Left renal cortex interstitium (tissue), 4 donors: ENCODE measurements at regions not wholly inside any gene's neighbourhood (a gene's known extent, or its start where the extent isn't known, plus 50 kb on each side); places are given as distances from the start of the nearest gene placed in this dataset.
"Not testable (repeated sequence)": the region's sequence is repeated elsewhere in the genome, so short reads cannot be mapped to it uniquely, and the experiment has no call there.

Experiments used
- DNase-seq, 4 donors: peaks; one replicate each; pipeline ENCODE4 v3.0.0-alpha.2; 2013; ENCODE audit warnings: low read depth in 4 of 4, low spot score in 2 of 4, missing footprints in 1 of 4

DNA sequence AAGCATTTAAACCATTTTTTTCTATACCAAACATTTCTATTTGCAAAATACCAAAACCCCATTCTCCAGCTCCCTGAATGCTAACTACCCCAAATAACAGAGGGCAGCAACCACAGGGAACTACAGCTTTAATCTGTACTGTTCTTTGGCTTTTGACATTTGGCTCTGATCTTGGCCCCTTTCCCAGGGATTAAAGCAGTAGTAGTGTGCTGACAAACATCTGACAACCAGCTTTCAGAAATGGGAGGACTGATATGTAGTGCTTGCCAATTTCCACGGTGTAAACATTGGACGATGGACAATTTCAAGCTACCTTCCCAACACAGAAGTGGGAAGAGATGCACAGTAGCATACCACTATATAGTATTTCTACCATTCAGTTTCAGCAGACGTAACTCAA, 88.4 kb upstream of the TEAD1 start:
- DNase-seq: no peak

DNA sequence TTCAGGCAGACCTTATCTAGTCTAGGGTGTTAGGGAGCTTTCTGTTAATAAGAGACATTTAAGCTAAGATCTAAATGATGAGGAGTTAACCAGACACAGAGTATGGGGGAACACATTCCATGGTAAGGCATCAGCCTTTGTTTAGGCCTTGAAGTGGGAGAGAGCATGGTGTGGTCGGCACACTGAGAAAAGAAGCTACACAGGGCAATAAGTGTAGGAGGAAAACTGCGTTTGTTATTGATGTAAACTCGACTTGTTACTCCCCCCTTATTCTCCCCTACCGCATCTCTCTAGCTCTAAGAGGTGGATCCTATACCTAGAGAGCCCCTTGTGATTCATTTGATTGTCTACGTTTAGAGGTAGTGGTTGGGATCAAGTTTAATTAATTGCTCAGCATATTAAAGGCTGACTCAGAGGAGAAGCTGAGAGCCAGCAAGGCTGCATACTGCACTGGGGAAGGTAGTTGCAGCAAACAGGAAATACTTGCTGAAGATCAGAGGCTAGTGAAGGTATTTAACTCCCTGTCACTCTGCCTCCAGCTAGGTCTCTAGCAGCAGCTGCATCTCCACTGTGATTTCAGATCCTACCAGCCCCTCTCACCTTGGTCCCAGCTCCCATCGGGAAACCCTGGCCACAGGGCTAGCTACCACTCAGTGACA, 86.8 kb upstream of the TEAD1 start:
- DNase-seq: peak in 1 of 4 donors; percentile 23

DNA sequence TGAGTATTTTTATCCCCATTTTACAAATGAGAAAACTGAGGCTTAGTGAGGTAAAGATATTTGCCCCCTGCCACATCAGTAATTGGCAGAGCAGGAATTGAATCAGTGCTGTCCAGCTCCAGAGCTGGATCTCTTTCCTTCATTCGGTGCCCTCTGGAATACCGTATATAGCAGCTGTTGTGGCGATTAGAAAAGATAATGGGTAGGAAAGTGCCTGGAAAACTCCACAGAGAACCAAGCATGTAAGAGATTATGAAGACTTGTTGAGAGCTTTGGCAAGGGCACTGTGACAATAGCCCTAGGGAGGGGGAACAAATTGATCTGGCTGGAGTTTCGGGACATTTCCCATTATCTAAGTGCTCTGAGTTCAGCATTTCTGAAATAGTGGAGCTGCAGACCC, 82.5 kb upstream of the TEAD1 start:
- no peak for DNase-seq

DNA sequence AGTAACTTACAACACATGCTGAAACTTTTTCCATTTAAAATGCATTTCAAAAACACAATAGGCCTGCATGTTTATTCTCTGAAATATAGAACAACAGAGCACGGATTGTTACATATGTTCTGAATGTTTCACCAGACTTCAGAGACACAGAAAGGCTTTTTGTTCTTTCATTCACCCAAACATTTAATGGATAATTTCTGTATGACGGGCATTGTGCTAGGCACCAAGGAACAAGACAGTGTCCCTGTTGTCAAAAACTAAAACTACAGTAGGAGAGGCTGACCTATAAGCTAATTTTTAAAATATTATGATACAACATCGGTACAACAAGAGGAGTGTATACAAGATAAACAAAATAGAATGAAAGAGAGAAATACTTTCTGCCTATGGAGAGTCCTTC, 81.9 kb upstream of the TEAD1 start:
- DNase-seq: no peak

DNA sequence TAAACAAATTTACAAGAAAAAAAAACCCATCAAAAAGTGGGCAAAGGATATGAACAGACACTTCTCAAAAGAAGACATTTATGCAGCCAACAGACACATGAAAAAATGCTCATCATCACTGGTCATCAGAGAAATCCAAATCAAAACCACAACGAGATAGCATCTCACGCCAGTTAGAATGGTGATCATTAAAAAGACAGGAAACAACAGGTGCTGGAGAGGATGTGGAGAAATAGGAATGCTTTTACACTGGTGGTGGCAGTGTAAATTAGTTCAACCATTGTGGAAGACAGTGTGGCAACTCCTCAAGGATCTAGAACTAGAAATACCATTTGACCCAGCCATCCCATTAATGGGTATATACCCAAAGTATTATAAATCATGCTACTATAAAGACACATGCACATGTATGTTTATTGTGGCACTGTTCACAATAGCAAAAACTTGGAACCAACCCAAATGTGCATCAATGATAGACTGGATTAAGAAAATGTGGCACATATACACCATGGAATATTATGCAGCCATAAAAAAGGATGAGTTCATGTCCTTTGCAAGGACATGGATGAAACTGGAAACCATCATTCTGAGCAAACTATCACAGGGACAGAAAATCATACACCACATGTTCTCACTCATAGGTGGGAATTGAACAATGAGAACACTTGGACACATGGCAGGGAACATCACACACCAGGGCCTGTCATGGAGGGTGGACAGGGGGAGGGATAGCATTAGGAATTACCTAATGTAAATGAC, 79.0 kb upstream of the TEAD1 start:
- not testable (repeated sequence) for DNase-seq

DNA sequence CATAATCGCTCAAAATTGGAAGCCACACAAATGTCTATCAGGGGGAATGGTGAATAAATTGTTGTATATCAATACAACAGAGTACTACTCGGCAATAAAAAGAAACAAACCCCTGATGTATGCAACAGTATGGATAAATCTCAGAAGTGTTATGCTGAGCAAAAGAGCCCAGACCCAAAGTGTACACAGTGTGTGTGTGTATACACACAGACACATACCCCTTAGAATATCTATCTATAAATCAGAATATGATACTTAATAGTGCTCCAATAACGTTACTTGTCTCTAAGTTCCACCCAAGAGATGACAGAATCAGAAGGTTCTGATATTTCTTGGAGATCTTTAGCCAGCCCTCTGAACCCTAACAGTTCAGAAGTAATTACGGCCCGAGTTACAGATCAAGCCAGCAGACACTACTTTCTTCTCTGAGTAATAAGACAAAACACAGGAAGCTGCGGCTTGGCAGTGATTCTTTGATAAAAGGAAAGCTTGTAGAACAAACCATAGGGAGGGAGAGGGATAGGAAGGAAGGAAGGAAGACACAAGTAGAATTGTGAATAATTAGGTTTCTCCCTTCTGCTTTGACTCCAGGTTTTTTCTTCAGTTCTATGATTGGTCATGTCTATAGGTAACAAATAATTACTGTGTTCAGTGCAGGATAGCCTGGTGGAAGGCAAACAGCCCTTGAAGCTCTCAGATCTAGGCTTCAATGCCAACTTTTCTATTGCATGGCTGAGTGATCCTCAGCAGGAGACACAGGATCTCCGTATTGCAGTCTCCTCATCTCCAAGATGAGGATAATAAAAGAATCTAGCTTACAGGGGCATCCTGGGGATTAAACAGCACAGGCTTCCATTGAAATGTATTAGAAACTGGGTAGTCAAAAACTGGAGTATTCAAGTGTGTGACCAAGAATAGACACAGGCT, 75.6 kb upstream of the TEAD1 start:
- DNase-seq: no peak

DNA sequence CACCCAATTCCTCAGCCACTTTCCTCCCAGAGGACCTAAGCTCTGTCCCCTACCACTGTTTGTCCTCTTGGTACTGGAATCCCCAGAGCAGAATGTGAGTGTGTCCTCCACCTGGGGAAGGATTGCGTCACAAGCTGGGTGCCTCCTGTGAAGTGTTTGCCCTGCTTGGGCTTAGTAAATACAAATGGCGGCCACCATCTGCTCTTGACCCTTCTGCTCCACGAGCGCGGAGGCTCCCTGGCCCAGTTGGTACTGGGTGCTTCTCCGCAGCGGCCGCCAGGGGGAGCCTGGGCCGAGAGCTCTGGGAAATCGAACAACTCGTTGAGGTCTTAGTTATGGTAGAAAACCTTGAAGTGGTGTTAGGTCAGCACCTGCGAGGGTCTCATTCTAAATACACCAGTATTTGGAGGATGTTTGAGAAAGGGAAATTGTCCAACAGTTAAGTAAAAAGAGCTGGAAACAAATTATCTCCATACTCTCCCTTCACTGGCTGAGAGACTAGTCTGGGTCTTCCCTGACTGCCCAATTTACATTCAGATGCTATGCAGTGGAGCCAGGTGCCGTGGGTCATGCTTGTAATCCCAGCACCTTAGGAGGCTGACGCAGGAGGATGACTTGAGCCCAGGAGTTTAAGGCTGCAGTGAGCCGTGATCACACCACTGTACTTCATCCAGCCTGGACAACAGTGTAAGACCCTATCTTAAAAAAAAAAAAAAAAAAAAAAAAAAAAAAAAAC, 74.6 kb upstream of the TEAD1 start:
- DNase-seq: no peak

DNA sequence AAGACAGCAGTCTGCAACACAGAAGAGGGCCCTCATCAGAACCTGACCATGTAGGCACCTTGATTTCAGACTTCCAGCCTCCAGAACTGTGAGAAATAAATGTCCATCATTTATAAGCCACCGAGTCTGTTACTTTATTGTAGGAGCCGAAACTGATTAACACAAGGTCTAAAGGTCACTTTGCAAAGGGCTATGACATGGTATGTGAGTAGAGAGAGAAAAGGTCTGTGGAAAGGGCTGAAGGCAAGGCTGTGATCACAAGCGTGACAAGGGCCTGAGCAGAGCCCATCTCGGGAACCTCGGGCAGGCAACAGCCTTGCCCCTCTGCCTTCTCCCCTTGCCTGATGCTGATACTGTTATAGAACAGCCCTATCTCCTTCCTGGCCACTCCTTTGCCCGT, 73.4 kb upstream of the TEAD1 start:
- no peak for DNase-seq

DNA sequence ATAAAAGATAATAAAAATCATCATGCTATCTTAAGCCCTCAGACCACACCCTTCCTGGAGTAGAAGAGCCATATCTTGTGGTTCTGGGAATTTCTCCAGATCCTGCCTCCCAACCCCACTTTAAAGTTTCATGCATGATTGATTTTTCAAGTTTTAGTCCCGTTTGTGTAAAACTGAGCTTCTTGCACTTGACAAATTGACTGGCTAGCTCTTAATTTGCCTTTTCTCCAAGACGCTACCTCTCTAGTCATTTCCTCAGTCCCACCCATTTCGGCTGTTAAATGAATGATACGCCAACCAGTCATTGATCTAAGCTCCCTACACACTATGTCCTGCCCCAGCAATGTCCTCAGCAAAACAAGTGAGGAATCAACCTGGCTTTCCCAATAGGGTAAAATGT, 71.8 kb upstream of the TEAD1 start:
- no peak for DNase-seq

DNA sequence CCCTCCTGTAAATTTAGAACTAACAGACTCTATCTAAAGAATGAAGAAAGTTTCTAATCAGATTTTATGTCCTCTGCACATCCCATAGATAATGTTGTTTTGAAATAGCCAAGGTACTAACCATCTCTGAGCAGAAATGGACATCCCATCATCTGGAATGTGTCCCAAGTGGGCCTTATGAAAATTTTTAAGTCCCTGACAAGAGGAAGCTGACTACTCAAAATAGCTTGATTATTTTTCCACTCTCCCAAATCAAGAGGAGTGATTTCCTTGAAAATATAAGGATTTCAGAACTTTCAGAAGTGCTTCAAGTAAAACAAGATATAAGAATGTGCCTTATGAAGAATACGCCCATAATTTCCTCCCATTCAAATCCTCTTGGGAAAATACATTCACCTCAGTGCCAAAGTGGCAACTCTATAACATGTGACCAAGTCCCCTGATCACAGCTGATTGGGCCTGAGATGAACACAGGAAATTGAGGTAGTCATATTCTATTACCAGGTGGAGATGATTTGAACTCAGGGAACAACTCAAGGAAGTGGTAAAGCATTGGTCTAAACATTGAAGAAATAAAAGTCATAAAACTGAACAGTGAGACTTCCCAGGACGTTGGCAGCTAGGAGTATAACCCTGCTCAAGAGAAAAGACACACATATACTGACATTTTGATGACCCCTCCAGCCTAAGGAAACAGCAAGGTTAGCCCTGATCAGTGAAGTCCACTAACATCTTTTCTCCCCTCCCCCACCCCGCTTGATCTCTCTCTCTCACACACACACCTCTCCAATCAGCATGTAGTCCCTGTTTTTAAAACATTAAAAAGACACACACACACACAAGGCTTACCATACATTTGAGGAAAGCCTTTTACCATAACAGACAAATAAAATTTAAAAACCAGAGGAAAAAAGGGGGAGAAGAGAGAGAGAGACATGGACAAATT, 70.8 kb upstream of the TEAD1 start:
- DNase-seq: no peak

DNA sequence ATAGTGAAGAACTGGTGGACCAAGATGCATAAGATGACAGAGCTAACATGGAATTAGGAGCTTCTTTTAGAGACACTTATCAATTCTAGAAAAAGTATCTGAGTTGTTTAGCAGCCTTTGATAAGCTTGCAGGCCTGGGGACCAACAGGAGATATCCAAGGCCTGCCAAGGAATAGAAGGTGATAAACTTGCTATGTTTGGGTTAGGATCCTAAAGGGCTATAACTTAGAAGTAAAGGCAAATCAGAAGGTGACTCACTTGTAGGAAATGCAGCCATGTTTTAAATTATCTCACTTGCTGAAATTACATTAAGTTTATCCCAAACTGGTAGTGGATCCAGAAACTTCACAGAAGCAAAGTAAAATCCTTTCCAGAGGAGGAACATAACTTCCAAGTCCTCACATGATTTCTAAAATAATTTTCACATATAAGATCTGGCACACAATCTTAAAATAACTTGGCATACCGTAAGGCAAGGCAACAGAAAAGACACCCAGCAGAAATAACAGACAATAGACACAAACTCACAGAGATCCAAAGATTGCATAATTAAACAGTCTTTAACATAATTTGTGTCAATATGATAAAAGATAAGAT, 69.6 kb upstream of the TEAD1 start:
- no peak for DNase-seq

DNA sequence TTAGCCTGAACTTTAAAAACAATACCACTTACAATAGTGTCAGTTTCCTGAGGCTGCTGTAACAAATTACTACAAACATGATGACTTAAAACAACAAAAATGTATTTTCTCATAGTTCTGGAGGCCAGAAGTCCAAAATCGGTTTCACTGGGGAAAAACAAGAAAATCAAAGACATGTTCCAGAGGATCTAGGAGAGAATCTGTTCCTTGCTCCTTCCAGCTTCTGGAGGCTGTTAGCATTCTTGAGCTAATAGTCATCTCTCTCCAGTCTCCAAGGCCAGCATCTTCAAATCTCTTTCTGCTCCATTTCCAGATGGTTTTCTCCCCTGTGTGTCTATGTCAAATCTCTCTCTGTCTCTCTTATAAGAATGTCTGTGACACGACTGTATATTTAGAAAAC, 67.6 kb upstream of the TEAD1 start:
- DNase-seq: no peak

DNA sequence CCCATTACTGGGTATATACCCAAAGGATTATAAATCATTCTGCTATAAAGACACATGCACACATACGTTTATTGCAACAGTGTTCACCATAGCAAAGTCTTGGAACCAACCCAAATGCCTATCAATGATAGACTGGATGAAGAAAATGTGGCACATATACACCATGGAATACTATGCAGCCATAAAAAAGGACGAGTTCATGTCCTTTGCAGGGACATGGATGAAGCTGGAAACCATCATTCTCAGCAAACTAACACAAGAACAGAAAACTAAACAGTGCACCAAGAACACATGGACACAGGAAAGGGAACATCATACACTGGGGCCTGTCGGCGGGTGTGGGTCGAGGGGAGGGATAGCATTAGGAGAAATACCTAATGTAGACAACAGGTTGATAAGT, 65.5 kb upstream of the TEAD1 start:
- not testable (repeated sequence) for DNase-seq

DNA sequence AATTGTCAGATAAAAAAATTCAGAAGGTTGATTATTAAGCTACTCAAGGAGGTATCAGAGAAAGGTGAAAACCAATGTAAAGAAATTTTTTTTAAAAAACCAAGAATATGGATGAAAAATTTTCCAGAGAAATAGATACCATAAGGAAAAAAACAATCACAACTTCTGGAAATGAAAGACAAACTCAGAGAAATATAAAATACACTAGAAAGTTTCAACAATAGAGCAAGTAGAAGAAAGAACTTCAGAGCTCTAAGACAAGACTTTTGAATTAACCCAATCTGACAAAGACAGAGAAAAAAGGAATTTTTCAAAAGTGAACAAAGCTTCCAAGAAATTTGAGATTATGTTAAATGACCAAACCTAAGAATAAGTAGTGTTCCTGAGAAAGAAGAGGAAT, 62.9 kb upstream of the TEAD1 start:
- no peak for DNase-seq

DNA sequence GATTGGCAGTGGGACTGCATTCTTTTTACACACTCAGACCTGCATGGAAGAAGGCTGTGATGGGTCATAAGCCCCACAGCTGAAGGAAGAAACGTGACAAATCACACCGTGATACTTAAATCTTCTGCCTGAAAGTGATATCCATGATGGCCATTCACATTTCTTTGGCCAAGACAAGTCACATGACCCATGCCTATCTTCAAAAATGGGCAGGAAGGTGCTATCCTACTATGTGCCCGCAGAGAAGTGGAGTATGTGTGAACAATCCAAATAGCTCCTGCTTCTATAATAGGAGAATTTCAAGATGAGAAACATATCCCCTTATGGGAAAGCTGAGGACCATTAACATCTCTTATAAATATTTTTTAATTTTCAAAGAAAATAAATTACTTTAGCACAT, 56.6 kb upstream of the TEAD1 start:
- DNase-seq: no peak

DNA sequence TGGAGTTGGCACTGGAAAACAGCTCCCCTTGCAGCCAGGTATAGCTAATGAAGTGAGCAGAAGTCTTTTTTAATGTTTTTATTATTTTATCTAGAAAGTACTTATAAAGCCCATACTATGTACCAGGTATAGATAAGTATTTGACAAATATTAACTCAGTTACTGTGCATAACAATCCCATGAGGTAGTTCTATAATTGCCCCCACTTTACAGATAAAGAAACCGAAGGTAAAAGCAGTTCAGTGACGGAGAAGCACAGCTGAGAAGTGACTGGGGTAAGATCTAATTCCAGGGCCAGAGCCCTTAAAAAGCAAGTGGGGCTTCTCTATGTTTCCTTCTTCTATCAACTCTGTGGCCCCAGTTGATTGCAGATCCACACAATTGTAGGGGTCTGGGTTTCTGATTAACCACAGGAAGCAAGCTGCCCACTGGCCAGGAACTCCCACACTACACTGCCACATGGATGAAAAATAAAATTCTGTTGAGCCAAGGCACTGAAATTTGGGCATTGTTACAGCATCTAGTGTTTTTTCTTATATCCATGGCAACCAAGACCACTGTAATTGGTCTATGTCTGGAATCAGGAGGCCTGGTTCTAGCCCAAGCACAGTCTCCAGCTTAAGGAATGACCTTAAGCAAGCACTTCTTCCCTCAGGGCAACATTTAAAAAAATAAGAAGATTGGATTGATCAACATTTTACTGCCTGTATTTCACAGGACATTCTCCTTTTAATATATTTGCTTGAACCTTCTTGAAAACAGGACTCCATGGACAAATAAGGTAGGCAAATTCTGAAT, 55.3 kb upstream of the TEAD1 start:
- DNase-seq: no peak

DNA sequence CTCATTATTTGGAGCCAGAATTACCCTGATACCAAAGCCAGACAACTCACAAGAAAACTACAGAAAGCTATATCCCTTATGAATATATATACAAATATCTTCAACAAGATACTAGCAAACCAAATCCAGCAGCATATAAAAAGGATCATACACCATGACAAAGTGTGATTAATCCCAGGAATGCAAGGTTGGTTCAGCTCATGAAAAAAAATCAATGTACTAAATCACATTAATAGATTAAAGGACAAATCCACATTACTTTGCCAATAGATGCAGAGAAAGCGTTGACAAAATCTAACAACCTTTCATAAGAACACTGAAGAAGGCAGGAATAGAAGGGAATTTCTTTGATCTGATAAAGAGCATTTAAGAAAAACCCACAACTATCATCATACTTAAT, 50.4 kb upstream of the TEAD1 start:
- no peak for DNase-seq
